ENCODE measurements at regions not wholly inside any gene's neighbourhood (a gene's known extent, or its start where the extent isn't known, plus 50 kb on each side); places are given as distances from the start of the nearest gene placed in this dataset.

- no peak overlapping the region for H3K4me3 Mint-ChIP-seq
- TF ChIP-seq CTCF (IDR thresholded peaks at IDR 0.05) (no peak), EZH2 (IDR thresholded peaks at IDR 0.05; ENCODE audit: borderline replicate concordance, insufficient read depth, low read depth, low read length, poor library complexity, severe bottlenecking) (no peak)
- intact Hi-C loops (cut with micrococcal nuclease): no loop called here
- no peak overlapping the region for H3K9ac ChIP-seq (ENCODE audit: low read length)
- no peaks in the 10 kb centered on the region for H3K36me3 ChIP-seq (replicated peaks in 1 of 2; ENCODE audit: control extremely low read depth in 1 of 2, control insufficient read depth in 1 of 2, extremely low read depth in 1 of 2, insufficient read depth in 2 of 2, low read length in 1 of 2)
- H3K4me2 ChIP-seq (replicated peaks; ENCODE audit: low read depth, low read length, poor library complexity, severe bottlenecking): no peak overlapping the region
- H3K27ac ChIP-seq (ENCODE audit: low read length in 2 of 2): no peak overlapping the region
- no peaks in the 10 kb centered on the region for H3K79me2 ChIP-seq (ENCODE audit: control insufficient read depth, insufficient read depth, low read length)
- peaks cover 19% of the 10 kb centered on the region for H3K27me3 Mint-ChIP-seq
- H3K4me3 ChIP-seq (ENCODE audit: control extremely low read depth in 1 of 5, extremely low read depth in 1 of 5, insufficient read depth in 1 of 5, low read depth in 2 of 5, low read length in 4 of 5): no peak overlapping the region
- H3K27me3 ChIP-seq (replicated peaks in 1 of 4; ENCODE audit: control extremely low read depth in 1 of 4, control insufficient read depth in 3 of 4, insufficient read depth in 4 of 4, low read length in 3 of 4): peaks cover 0 to 3% (median 0%) of the 10 kb centered on the region in 4 experiments
- CTCF ChIA-PET: no interaction called here
- H3K9me3 ChIP-seq (ENCODE audit: control extremely low read depth in 1 of 3, control insufficient read depth in 2 of 3, insufficient read depth in 1 of 3, low read length in 2 of 3): peaks cover 0 to 9% (median 0%) of the 10 kb centered on the region in 3 donors
- POLR2A ChIA-PET: no interaction called here
- no peak overlapping the region for H3K27ac Mint-ChIP-seq
- H3K9me3 Mint-ChIP-seq (ENCODE audit: insufficient read depth): no peaks in the 10 kb centered on the region
- no peaks in the 10 kb centered on the region for H3K4me1 Mint-ChIP-seq
- no peaks in the 10 kb centered on the region for H4K20me1 ChIP-seq (ENCODE audit: control insufficient read depth, insufficient read depth, low read length, poor library complexity, severe bottlenecking)
- DNase-seq (no peak), ATAC-seq (ENCODE audit: low read depth) (no peak)
- H2AFZ ChIP-seq (ENCODE audit: insufficient read depth, low read depth, low read length, poor library complexity, severe bottlenecking): no peak overlapping the region
- H3K4me1 ChIP-seq (ENCODE audit: control insufficient read depth in 2 of 2, insufficient read depth in 2 of 2, low read length in 2 of 2): no peaks in the 10 kb centered on the region
- 87% methylated on average over 5 of the region's 5 CpGs for WGBS (ENCODE audit: insufficient coverage)
Measured at GRCh38 chr9:95611354-95611753, 94.6 kb upstream of the PTCH1 start.

GRCh38 chr9:95610006-95610785, 93.4 kb upstream of the PTCH1 start:
- ATAC-seq (ENCODE audit: low read depth): no peak
- Histone ChIP-seq H3K27me3 (replicated peaks in 1 of 4; ENCODE audit: control extremely low read depth in 1 of 4, control insufficient read depth in 3 of 4, insufficient read depth in 4 of 4, low read length in 3 of 4) (no peaks in the 10 kb centered on the region), H2AFZ (ENCODE audit: insufficient read depth, low read depth, low read length, poor library complexity, severe bottlenecking) (no peak overlapping the region), H3K79me2 (ENCODE audit: control insufficient read depth, insufficient read depth, low read length) (no peaks in the 10 kb centered on the region), H3K4me1 (ENCODE audit: control insufficient read depth in 2 of 2, insufficient read depth in 2 of 2, low read length in 2 of 2) (no peaks in the 10 kb centered on the region), H4K20me1 (ENCODE audit: control insufficient read depth, insufficient read depth, low read length, poor library complexity, severe bottlenecking) (no peaks in the 10 kb centered on the region), H3K36me3 (replicated peaks in 1 of 2; ENCODE audit: control extremely low read depth in 1 of 2, control insufficient read depth in 1 of 2, extremely low read depth in 1 of 2, insufficient read depth in 2 of 2, low read length in 1 of 2) (no peaks in the 10 kb centered on the region), H3K4me2 (replicated peaks; ENCODE audit: low read depth, low read length, poor library complexity, severe bottlenecking) (no peak overlapping the region), H3K9ac (ENCODE audit: low read length) (no peak overlapping the region), H3K9me3 (ENCODE audit: control extremely low read depth in 1 of 3, control insufficient read depth in 2 of 3, insufficient read depth in 1 of 3, low read length in 2 of 3) (peaks cover 0 to 9% (median 0%) of the 10 kb centered on the region in 3 donors), H3K4me3 (ENCODE audit: control extremely low read depth in 1 of 5, extremely low read depth in 1 of 5, insufficient read depth in 1 of 5, low read depth in 2 of 5, low read length in 4 of 5) (no peak overlapping the region), H3K27ac (ENCODE audit: low read length in 2 of 2) (no peak overlapping the region)
- ChIA-PET CTCF (no interaction called here), POLR2A (no interaction called here)
- intact Hi-C loops (cut with micrococcal nuclease): no loop called here
- no peak for TF ChIP-seq CTCF (IDR thresholded peaks at IDR 0.05)
- TF ChIP-seq EZH2 (IDR thresholded peaks at IDR 0.05; ENCODE audit: borderline replicate concordance, insufficient read depth, low read depth, low read length, poor library complexity, severe bottlenecking): no peak
- no peak overlapping the region for H3K27ac Mint-ChIP-seq
- H3K9me3 Mint-ChIP-seq (ENCODE audit: insufficient read depth): no peaks in the 10 kb centered on the region
- peaks cover 18% of the 10 kb centered on the region for H3K27me3 Mint-ChIP-seq
- 96% methylated on average over 3 of the region's 16 CpGs for whole genome bisulfite sequencing (ENCODE audit: insufficient coverage)
- no peak for DNase-seq
- H3K4me3 Mint-ChIP-seq: no peak overlapping the region
- no peaks in the 10 kb centered on the region for H3K4me1 Mint-ChIP-seq
